ENCODE measurements at regions not wholly inside any gene's neighbourhood (a gene's known extent, or its start where the extent isn't known, plus 50 kb on each side); places are given as distances from the start of the nearest gene placed in this dataset.

DNA sequence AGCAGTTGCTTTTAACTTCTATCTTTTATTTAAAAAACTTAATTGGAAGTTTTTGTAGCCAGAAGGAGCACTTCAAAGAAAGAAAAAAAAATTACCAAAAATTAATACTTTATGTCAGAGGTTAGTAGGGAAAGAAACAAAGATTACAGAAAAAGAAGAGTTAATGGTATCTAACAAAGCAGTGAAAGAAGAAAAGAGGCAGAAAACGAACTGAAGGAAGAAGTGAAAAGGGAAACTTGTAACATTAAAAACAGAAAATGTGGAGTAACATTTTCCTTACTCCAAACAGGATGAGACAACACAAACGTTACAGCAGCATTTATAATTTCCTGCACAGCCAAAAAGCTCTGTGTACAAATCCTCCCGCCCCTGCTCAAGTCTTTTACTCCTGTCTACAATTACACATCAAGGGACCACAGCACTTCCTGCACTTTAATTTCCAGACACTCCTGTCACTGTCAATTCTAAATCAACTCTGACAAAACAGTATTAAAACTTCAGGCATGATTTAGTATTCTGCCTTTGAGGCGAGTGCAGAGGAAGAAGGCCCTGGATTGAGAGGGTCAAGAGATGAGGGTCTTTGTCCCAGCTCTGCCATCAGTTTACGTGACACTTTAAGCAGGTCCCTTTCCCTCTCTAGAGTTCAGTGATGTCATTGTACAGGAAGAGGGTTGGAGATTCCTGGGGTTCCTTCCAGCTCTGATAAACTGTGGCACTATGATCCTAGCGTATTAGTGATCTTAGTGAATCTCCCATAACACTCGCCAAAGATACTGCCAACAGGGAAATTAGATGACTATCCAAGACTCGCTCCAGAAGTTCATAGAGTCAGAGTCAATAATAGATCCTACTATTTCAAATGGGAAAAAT is 53.2 kb upstream of the LSM14A start:
- no peak for DNase-seq (ENCODE audit: low spot score)

DNA sequence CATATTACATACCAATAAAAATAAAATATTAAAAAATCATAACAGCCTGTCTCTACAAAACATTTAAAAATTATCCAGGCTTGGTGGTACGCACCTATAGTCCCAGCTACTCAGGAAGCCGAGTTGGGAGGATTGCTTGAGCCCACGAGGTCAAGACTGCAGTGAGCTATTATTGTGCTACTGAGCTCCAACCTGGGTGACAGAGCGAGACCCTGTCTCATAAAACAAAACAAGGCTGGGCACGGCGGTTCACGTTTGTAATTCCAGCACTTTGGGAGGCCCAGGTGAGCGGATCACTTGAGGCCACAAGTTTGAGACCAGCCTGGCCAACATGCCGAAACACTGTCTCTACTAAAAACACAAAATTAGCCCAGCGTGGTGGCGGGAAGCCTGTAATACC is 52.2 kb upstream of the LSM14A start:
- no peak for DNase-seq (ENCODE audit: low spot score)

GRCh38 chr19:34120846-34121639 is 51.3 kb upstream of the LSM14A start:
- peak; percentile 61 for DNase-seq (ENCODE audit: low spot score)

Measured in CD4-positive, alpha-beta T cell treated with Interleukin-2 at 100 ng/mL for 4 hours (primary cell).